LNCAP (cell line): ENCODE measurements at regions not wholly inside any gene's neighbourhood (a gene's known extent, or its start where the extent isn't known, plus 50 kb on each side); places are given as distances from the start of the nearest gene placed in this dataset.

Source experiments
- CTCF ChIP-seq: fragments of 450-650 bp; IDR thresholded peaks from 2 replicates; pipeline ENCODE4 v1.5.1; 2017; ENCODE audit warnings: mild to moderate bottlenecking

DNA sequence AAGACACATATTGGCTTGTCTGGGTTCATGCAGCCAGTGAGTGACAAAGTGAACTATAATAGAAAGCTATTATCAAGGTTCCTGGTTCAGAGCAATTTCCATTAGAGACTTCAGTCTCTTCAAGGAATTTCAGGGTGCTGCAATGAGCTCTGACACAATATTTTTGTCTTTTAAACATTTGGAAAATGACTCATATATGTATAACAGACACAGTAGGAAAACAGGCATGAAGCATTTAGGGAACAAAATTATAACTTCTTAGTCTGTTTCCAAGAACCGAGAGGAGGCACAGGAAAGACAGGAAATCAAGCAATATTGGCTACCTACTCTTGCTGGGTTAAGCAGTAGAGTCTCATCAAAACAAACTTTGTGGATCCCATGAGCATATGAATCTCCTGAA, 170.4 kb downstream of the PTPRC start:
- no peak for TF ChIP-seq CTCF

DNA sequence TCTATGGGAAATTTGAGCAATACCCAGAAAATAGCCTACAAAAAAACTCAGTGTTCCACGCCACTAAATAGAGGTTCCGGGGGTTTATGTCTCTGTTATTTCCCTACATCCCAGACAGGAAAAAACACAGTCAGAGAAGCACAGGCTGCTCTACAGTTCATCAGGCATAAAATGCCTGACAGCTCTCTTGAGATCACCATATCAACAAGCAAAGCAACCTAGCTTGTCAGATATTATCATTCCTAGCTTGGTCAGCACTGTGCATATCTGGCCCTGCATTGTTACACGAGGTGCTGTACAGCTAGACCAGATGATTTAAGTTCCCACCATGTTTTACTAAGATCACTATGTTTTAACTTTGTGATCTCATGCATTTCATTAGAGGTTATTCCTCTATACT, 172.6 kb downstream of the PTPRC start:
- no peak for TF ChIP-seq CTCF

DNA sequence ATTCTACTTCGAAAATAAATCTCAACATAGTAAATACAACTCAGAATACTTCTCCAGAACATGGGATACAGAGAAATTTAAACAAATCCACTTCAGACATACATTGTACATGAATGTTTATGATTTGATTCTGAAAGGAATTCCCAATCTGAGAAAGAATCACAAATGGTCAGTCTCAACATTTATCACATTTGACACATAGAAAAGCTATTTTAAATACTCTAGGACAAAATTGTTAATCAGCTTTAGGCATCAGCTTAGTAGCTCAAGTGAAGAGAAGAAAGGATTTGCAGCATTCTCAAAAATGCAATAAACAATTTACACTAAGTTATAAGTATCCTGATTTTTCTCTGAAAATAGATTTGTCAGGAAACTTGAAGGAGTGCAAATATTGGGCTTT, 184.8 kb downstream of the PTPRC start:
- no peak for TF ChIP-seq CTCF

GRCh38 chr1:198825254-198825653, 186.4 kb downstream of the PTPRC start:
- no peak for TF ChIP-seq CTCF

- TF ChIP-seq CTCF: no peak
These were observed 190.5 kb downstream of the PTPRC start for GRCh38 chr1:198829356-198829755.

- no peak for TF ChIP-seq CTCF
These were observed 191.1 kb downstream of the PTPRC start for GRCh38 chr1:198829944-198830343.

DNA sequence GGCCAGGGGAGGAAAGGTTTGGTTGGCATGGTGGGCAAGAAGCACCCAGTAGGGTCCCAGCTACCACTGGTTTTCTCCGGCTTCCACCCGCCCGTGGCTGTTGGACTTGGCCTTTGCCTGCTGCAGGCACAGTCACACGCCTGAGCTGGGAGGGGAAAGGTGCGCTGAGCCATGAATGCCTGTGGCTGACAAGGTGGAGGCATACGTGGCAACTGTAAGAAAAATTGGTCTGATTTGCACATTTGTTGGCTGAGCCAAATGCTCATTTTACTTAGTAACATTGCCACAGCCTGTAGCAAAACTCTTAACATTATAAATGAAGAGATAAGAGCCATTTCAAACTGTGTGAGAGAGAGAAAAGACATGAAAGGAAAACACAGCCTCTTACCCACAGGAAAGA, 191.6 kb downstream of the PTPRC start:
- TF ChIP-seq CTCF: no peak

DNA sequence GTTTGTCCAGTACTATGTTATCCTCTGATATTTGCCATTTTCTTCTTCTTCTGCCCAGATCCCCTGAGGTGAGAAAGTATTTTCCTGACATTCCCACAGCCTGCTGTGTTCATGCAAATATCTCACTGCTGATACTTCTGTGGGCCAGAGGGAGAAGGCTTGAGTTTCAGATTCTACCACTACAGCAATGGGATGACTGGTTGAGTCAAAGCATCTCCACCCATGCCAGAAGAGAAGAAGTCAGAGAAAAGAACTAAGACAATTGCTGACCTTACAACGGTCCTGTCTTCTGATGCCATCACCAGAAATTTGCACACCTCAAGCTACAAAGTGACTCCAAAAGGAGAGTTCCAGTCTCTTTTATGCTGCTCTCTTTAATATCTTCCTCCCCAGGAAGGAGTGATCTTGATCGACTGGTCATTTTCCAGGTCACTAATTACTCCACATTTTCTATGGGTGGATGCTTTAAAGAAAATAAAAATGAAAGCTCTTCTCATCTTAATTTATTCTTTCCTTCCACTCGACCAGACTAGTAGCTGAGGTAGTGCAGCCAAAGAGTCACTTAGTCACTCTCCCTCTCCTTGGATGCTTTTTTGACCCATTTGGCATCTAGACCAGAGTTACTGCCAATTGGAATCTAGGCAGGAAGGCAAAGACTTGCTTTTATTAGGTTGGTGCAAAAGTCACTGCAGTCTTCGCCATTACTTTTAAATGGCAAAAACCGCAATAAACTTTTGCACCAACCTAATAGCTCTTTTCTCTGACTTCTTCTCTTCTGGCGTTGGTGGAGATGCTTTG, 195.1 kb downstream of the PTPRC start:
- TF ChIP-seq CTCF: no peak
